ENCODE measurements at regions not wholly inside any gene's neighbourhood (a gene's known extent, or its start where the extent isn't known, plus 50 kb on each side); places are given as distances from the start of the nearest gene placed in this dataset.

- no peak overlapping the region for H3K9ac ChIP-seq (ENCODE audit: low read depth in 1 of 2, low read length in 2 of 2)
- no peak for DNase-seq (ENCODE audit: low spot score)
- no peaks in the 10 kb centered on the region for H3K9me3 ChIP-seq (ENCODE audit: control insufficient read depth in 4 of 4, low read length in 3 of 4)
- no peaks in the 10 kb centered on the region for H3K36me3 ChIP-seq (ENCODE audit: control insufficient read depth in 4 of 4, insufficient read depth in 3 of 4, low read depth in 1 of 4, low read length in 3 of 4)
- H3K4me1 ChIP-seq (ENCODE audit: control insufficient read depth in 4 of 4, insufficient read depth in 4 of 4, low read length in 3 of 4): no peaks in the 10 kb centered on the region
- WGBS: 69% methylated on average over 4 of the region's 4 CpGs
- peaks cover 0 to 2% (median 0%) of the 10 kb centered on the region in 4 donors for H3K27me3 ChIP-seq (ENCODE audit: control insufficient read depth in 4 of 4, insufficient read depth in 4 of 4, low read length in 3 of 4)
- TF ChIP-seq HNF4G (IDR thresholded peaks at IDR 0.05) (no peak), NR2F2 (IDR thresholded peaks at IDR 0.05) (no peak), RXRA (IDR thresholded peaks at IDR 0.05) (no peak), ATF3 (IDR thresholded peaks at IDR 0.05) (no peak), SP1 (IDR thresholded peaks at IDR 0.05) (no peak), RAD21 (IDR thresholded peaks at IDR 0.05) (no peak), MAX (IDR thresholded peaks at IDR 0.05) (no peak), GABPA (IDR thresholded peaks at IDR 0.05 in 1 of 2, conservative IDR thresholded peaks at IDR 0.05 in 1 of 2) (no peak), FOXA2 (IDR thresholded peaks at IDR 0.05) (no peak), REST (IDR thresholded peaks at IDR 0.05) (no peak), JUND (IDR thresholded peaks at IDR 0.05) (no peak), ZBTB33 (IDR thresholded peaks at IDR 0.05) (no peak), HNF4A (conservative IDR thresholded peaks at IDR 0.05) (no peak), CTCF (IDR thresholded peaks at IDR 0.05; ENCODE audit: low read depth, low read length, missing input control) (no peak), FOXA1 (IDR thresholded peaks at IDR 0.05) (no peak), EGR1 (IDR thresholded peaks at IDR 0.05; ENCODE audit: low read depth in 2 of 2) (no peak), YY1 (IDR thresholded peaks at IDR 0.05) (no peak)
- no peak overlapping the region for H3K27ac ChIP-seq (ENCODE audit: low read depth in 1 of 2, low read length in 2 of 2)
- no peak overlapping the region for H3K4me3 ChIP-seq (ENCODE audit: low read depth in 1 of 3, low read length in 3 of 3)
Observed at GRCh38 chr12:81962126-81962856, 203.1 kb upstream of the PPFIA2 start.
